Neural cell (in vitro differentiated cells): ENCODE measurements at regions not wholly inside any gene's neighbourhood (a gene's known extent, or its start where the extent isn't known, plus 50 kb on each side); places are given as distances from the start of the nearest gene placed in this dataset.
"Not testable (repeated sequence)": the region's sequence is repeated elsewhere in the genome, so short reads cannot be mapped to it uniquely, and the experiment has no call there.

Source experiments
- H2AFZ ChIP-seq: fragments of 200-600, 300-800 bp; sonication (generic), shearing (Covaris generic); 2 replicates; pipeline ENCODE4 v1.6.0; 2014; ENCODE audit warnings: low read depth, mild to moderate bottlenecking, antibody characterized with exemption, low read length, moderate library complexity
- H3F3A ChIP-seq: fragments of 200-600 bp; shearing (Covaris generic); 2 replicates; pipeline ENCODE4 v1.6.1; 2016; ENCODE audit warnings: mild to moderate bottlenecking, moderate library complexity, mixed read lengths, antibody characterized with exemption, low read length; ENCODE audit not compliant: insufficient read depth, poor library complexity, severe bottlenecking
- H3K27ac ChIP-seq: fragments of 200-600, 300-800 bp; sonication (generic), shearing (Covaris generic); 2 replicates; pipeline ENCODE4 v1.5.1; 2014; ENCODE audit warnings: mild to moderate bottlenecking, low read length, moderate library complexity
- H3K27me3 ChIP-seq: fragments of 300-800, 200-600 bp; sonication (generic), shearing (Covaris generic); 2 replicates; pipeline ENCODE4 v1.6.0; 2014; ENCODE audit warnings: mild to moderate bottlenecking, low read depth, low read length, moderate library complexity; ENCODE audit not compliant: insufficient read depth
- H3K36me3 ChIP-seq: fragments of 300-800, 200-600 bp; sonication (generic), shearing (Covaris generic); 2 replicates; pipeline ENCODE4 v1.5.1; 2014; ENCODE audit warnings: mild to moderate bottlenecking, antibody characterized with exemption, low read length, moderate library complexity; ENCODE audit not compliant: insufficient read depth
- H3K4me2 ChIP-seq: fragments of 300-800, 200-600 bp; sonication (generic), shearing (Covaris generic); 2 replicates; pipeline ENCODE4 v1.6.0; 2014; ENCODE audit warnings: mild to moderate bottlenecking, low read length
- H3K4me3 ChIP-seq: fragments of 300-800, 200-600 bp; sonication (generic), shearing (Covaris generic); 2 replicates; pipeline ENCODE4 v1.5.1; 2014; ENCODE audit warnings: mild to moderate bottlenecking, low read length, moderate library complexity
- H3K79me2 ChIP-seq: fragments of 200-600 bp; shearing (Covaris generic); replicated peaks from 2 replicates; pipeline ENCODE4 v1.6.0; 2014; ENCODE audit warnings: mild to moderate bottlenecking, low read length, moderate library complexity; ENCODE audit not compliant: insufficient read depth
- H3K9ac ChIP-seq: fragments of 300-800, 200-600 bp; sonication (generic), shearing (Covaris generic); 2 replicates; pipeline ENCODE4 v1.6.1; 2016; ENCODE audit warnings: mild to moderate bottlenecking, low read length, mixed read lengths
- H3K9me2 ChIP-seq: fragments of 200-600 bp; shearing (Covaris generic); 2 replicates; pipeline ENCODE4 v1.6.1; 2016; ENCODE audit warnings: mild to moderate bottlenecking, low read length, mixed read lengths; ENCODE audit not compliant: insufficient read depth
- H3K9me3 ChIP-seq: fragments of 200-600, 300-800 bp; sonication (generic), shearing (Covaris generic); 2 replicates; pipeline ENCODE4 v1.6.1; 2016; ENCODE audit warnings: mild to moderate bottlenecking, mixed run types, low read length, moderate library complexity, mixed read lengths
- H4K20me1 ChIP-seq: fragments of 200-600 bp; shearing (Covaris generic); 2 replicates; pipeline ENCODE4 v1.6.1; 2016; ENCODE audit warnings: mild to moderate bottlenecking, mixed run types; ENCODE audit not compliant: insufficient read depth
- CTCF ChIP-seq: fragments of 450-650 bp; IDR thresholded peaks from 2 replicates; pipeline ENCODE4 v1.5.1; 2014; ENCODE audit warnings: antibody characterized with exemption, mild to moderate bottlenecking, moderate library complexity; ENCODE audit not compliant: poor library complexity, severe bottlenecking
- EP300 ChIP-seq: fragments of 450-650 bp; conservative IDR thresholded peaks from 2 replicates; pipeline ENCODE4 v1.6.1; 2014; ENCODE audit warnings: antibody characterized with exemption, mild to moderate bottlenecking, moderate library complexity; ENCODE audit not compliant: poor library complexity, severe bottlenecking
- EZH2 ChIP-seq: fragments of 200-600, 300-800 bp; shearing (Covaris generic), sonication (generic); IDR thresholded peaks from 2 replicates; pipeline ENCODE4 v1.6.1; 2014; ENCODE audit warnings: antibody characterized with exemption, low read length, borderline replicate concordance, mild to moderate bottlenecking; ENCODE audit not compliant: insufficient read depth, poor library complexity, severe bottlenecking
- MXI1 ChIP-seq: fragments of 450-650 bp; conservative IDR thresholded peaks from 2 replicates; pipeline ENCODE4 v1.6.1; 2014; ENCODE audit warnings: antibody characterized with exemption, mild to moderate bottlenecking; ENCODE audit not compliant: poor library complexity, severe bottlenecking
- POLR2AphosphoS5 ChIP-seq: IDR thresholded peaks from 2 replicates; pipeline ENCODE4 v1.6.1; 2012
- RAD21 ChIP-seq: fragments of 450-650 bp; conservative IDR thresholded peaks from 2 replicates; pipeline ENCODE4 v1.6.1; 2014; ENCODE audit warnings: antibody characterized with exemption, mild to moderate bottlenecking, moderate library complexity
- SMC3 ChIP-seq: fragments of 450-650 bp; conservative IDR thresholded peaks from 2 replicates; pipeline ENCODE4 v1.6.1; 2014; ENCODE audit warnings: antibody characterized with exemption, mild to moderate bottlenecking, moderate library complexity; ENCODE audit not compliant: poor library complexity
- TAF1 ChIP-seq: IDR thresholded peaks from 2 replicates; pipeline ENCODE4 v1.6.1; 2012; ENCODE audit warnings: low read depth
- TF ChIP-seq, protein P1 (sequence below): IDR thresholded peaks from 2 replicates; pipeline ENCODE4 v1.6.1; 2012; ENCODE audit warnings: borderline replicate concordance

DNA sequence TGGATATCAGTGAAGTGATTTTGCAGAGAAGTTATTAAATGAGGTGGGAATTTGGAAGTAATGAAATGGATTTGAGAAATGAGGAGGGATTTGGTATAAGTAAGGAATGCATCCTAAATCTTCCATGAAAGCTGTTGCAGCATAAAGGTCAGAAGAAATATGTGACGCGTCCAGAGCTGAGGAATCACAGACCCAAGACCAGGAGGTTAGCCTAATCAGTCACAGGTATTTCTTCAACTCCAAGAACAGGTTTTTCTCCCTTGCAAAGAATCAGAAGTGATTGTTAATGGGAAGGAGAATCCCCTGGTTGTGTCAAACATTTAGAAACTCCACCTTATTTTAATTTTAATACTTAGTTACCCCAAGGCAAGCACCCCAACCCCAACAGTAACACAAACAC, 253.2 kb downstream of the MEX3B start:
- no peaks in the 10 kb centered on the region for H3K9me2 ChIP-seq
- no peaks in the 10 kb centered on the region for H3F3A ChIP-seq
- TF ChIP-seq MXI1 = no peak
- TF ChIP-seq, protein P1, sequence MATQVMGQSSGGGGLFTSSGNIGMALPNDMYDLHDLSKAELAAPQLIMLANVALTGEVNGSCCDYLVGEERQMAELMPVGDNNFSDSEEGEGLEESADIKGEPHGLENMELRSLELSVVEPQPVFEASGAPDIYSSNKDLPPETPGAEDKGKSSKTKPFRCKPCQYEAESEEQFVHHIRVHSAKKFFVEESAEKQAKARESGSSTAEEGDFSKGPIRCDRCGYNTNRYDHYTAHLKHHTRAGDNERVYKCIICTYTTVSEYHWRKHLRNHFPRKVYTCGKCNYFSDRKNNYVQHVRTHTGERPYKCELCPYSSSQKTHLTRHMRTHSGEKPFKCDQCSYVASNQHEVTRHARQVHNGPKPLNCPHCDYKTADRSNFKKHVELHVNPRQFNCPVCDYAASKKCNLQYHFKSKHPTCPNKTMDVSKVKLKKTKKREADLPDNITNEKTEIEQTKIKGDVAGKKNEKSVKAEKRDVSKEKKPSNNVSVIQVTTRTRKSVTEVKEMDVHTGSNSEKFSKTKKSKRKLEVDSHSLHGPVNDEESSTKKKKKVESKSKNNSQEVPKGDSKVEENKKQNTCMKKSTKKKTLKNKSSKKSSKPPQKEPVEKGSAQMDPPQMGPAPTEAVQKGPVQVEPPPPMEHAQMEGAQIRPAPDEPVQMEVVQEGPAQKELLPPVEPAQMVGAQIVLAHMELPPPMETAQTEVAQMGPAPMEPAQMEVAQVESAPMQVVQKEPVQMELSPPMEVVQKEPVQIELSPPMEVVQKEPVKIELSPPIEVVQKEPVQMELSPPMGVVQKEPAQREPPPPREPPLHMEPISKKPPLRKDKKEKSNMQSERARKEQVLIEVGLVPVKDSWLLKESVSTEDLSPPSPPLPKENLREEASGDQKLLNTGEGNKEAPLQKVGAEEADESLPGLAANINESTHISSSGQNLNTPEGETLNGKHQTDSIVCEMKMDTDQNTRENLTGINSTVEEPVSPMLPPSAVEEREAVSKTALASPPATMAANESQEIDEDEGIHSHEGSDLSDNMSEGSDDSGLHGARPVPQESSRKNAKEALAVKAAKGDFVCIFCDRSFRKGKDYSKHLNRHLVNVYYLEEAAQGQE = no peak
- no peak for TF ChIP-seq POLR2AphosphoS5
- no peak for TF ChIP-seq RAD21
- TF ChIP-seq TAF1 = no peak
- no peak for TF ChIP-seq SMC3
- no peak for TF ChIP-seq EZH2
- H3K36me3 ChIP-seq = no peaks in the 10 kb centered on the region
- H3K4me3 ChIP-seq = no peak overlapping the region
- H3K79me2 ChIP-seq = no peaks in the 10 kb centered on the region
- no peaks in the 10 kb centered on the region for H4K20me1 ChIP-seq
- H3K27ac ChIP-seq = no peak overlapping the region
- H3K4me2 ChIP-seq = no peak overlapping the region
- no peaks in the 10 kb centered on the region for H3K27me3 ChIP-seq
- H3K9me3 ChIP-seq = no peaks in the 10 kb centered on the region
- no peak overlapping the region for H3K9ac ChIP-seq
- no peak overlapping the region for H2AFZ ChIP-seq

DNA sequence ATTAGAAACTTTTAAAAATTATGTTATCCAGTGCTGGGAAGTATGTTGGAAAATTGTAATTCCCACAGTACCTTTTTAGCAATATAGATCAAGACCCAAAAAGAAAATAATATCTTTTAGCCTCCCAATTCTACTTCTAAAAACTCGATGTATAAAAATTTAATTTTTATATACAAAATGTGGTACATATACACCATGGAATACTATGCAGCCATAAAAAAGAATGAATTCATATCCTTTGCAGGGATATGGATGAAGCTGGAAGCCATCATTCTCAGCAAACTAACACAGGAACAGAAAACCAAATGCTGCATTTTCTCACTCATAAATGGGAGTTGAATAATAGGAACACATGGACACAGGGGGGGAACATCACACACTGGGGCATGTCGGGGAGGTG, 254.5 kb downstream of the MEX3B start:
- H3K36me3 ChIP-seq, H3K27ac ChIP-seq, H3F3A ChIP-seq, H3K9me2 ChIP-seq, H3K9ac ChIP-seq, H3K27me3 ChIP-seq, H3K79me2 ChIP-seq, H3K9me3 ChIP-seq, H2AFZ ChIP-seq, H4K20me1 ChIP-seq, H3K4me3 ChIP-seq, H3K4me2 ChIP-seq: not testable (repeated sequence)

GRCh38 chr15:81789403-81789802, 256.4 kb downstream of the MEX3B start:
- H3K9ac ChIP-seq = no peak overlapping the region
- H4K20me1 ChIP-seq = no peaks in the 10 kb centered on the region
- no peak overlapping the region for H3K4me2 ChIP-seq
- TF ChIP-seq MXI1 (no peak), EP300 (no peak), CTCF (no peak), RAD21 (no peak)
- no peak overlapping the region for H2AFZ ChIP-seq
- H3K36me3 ChIP-seq = no peaks in the 10 kb centered on the region
- H3K4me3 ChIP-seq = no peak overlapping the region
- H3K79me2 ChIP-seq = no peaks in the 10 kb centered on the region
- H3K27me3 ChIP-seq = no peaks in the 10 kb centered on the region
- H3K27ac ChIP-seq = no peak overlapping the region
- H3K9me2 ChIP-seq = no peaks in the 10 kb centered on the region
- H3K9me3 ChIP-seq = no peaks in the 10 kb centered on the region
- no peaks in the 10 kb centered on the region for H3F3A ChIP-seq
